Natural killer cell (primary cell): ENCODE measurements at regions not wholly inside any gene's neighbourhood (a gene's known extent, or its start where the extent isn't known, plus 50 kb on each side); places are given as distances from the start of the nearest gene placed in this dataset.

ENCODE experiments used
- ATAC-seq, 3 donors: fragments of 150-1000 bp in 2 of 3; fragments of 200-7000 bp in 1 of 3; cut with Tn5 transposase; 1 replicate in 1 of 3; 2 replicates in 2 of 3; pipeline ENCODE4 v1.10.0; 2021; ENCODE audit warnings: mild to moderate bottlenecking in 2 of 3, moderate library complexity in 2 of 3
- DNase-seq, 2 donors: peaks; one replicate each; pipeline versions ENCODE4 v3.0.0 to v3.0.0-alpha.2; 2013 to 2021; ENCODE audit warnings: mixed read lengths in 1 of 2
- H3K27ac ChIP-seq: one replicate; pipeline ENCODE4 v1.5.1; 2013; ENCODE audit warnings: mild to moderate bottlenecking, low read length
- H3K27me3 ChIP-seq: one replicate; pipeline ENCODE4 v1.6.1; 2013; ENCODE audit warnings: low read length; ENCODE audit not compliant: control insufficient read depth, insufficient read depth
- H3K36me3 ChIP-seq: one replicate; pipeline ENCODE4 v1.6.1; 2013; ENCODE audit warnings: low read length; ENCODE audit not compliant: control insufficient read depth, insufficient read depth
- H3K4me1 ChIP-seq: one replicate; pipeline ENCODE4 v1.6.1; 2013; ENCODE audit warnings: low read length; ENCODE audit not compliant: control insufficient read depth, insufficient read depth
- H3K4me3 ChIP-seq: one replicate; pipeline ENCODE4 v1.5.1; 2013; ENCODE audit warnings: low read length
- H3K9me3 ChIP-seq: one replicate; pipeline ENCODE4 v1.6.1; 2013; ENCODE audit warnings: low read length; ENCODE audit not compliant: control insufficient read depth, insufficient read depth
- H3K27ac Mint-ChIP-seq, 2 donors: one replicate each; pipeline ENCODE4 v1.8.0; 2022; ENCODE audit warnings: mild to moderate bottlenecking in 2 of 2, mixed read lengths in 2 of 2, moderate library complexity in 1 of 2
- H3K27me3 Mint-ChIP-seq, 2 donors: one replicate each; pipeline ENCODE4 v1.8.0; 2022; ENCODE audit warnings: low read depth in 2 of 2, mixed read lengths in 2 of 2
- H3K36me3 Mint-ChIP-seq: one replicate; pipeline ENCODE4 v1.8.0; 2022; ENCODE audit warnings: mixed read lengths
- H3K4me1 Mint-ChIP-seq, 2 donors: one replicate each; pipeline ENCODE4 v1.8.0; 2022; ENCODE audit warnings: mixed read lengths in 2 of 2
- H3K4me3 Mint-ChIP-seq: one replicate; pipeline ENCODE4 v1.8.0; 2022; ENCODE audit warnings: mild to moderate bottlenecking, moderate library complexity, mixed read lengths
- H3K9me3 Mint-ChIP-seq, 2 donors: one replicate each; pipeline ENCODE4 v1.8.0; 2022; ENCODE audit warnings: mixed read lengths in 2 of 2
- WGBS: methylation state at CpG from one replicate; pipeline ENCODE4 v1.1.7; 2013; ENCODE audit warnings: missing lambda C conversion rate; ENCODE audit not compliant: insufficient coverage; 5-methylcytosine and 5-hydroxymethylcytosine counted together
- intact Hi-C: fragments of 100-400 bp; cut with micrococcal nuclease; formaldehyde crosslinking; loops from one replicate; pipeline ENCODE4 v1.14.2; 2022
- TF ChIP-seq, protein P1 (sequence below): fragments of 200-600 bp; IDR thresholded peaks from one replicate; pipeline ENCODE4 v1.8.0; 2022; ENCODE audit warnings: antibody characterized with exemption

GRCh38 chrX:126065901-126066660 lies 100.0 kb downstream of the DCAF12L2 start:
- peaks cover 5% of the 10 kb centered on the region for H3K9me3 ChIP-seq
- Mint-ChIP-seq H3K27me3 (no peaks in the 10 kb centered on the region), H3K36me3 (no peaks in the 10 kb centered on the region), H3K4me1 (no peaks in the 10 kb centered on the region), H3K27ac (no peak overlapping the region), H3K9me3 (peaks cover 2 to 5% of the 10 kb centered on the region in 2 donors), H3K4me3 (no peak overlapping the region)
- H3K27me3 ChIP-seq, result no peaks in the 10 kb centered on the region
- no peaks in the 10 kb centered on the region for H3K36me3 ChIP-seq
- no peak for ATAC-seq
- no peaks in the 10 kb centered on the region for H3K4me1 ChIP-seq
- DNase-seq, result no peak
- 87% methylated on average over 17 of the region's 17 CpGs for WGBS
- no peak overlapping the region for H3K4me3 ChIP-seq
- TF ChIP-seq, protein P1, sequence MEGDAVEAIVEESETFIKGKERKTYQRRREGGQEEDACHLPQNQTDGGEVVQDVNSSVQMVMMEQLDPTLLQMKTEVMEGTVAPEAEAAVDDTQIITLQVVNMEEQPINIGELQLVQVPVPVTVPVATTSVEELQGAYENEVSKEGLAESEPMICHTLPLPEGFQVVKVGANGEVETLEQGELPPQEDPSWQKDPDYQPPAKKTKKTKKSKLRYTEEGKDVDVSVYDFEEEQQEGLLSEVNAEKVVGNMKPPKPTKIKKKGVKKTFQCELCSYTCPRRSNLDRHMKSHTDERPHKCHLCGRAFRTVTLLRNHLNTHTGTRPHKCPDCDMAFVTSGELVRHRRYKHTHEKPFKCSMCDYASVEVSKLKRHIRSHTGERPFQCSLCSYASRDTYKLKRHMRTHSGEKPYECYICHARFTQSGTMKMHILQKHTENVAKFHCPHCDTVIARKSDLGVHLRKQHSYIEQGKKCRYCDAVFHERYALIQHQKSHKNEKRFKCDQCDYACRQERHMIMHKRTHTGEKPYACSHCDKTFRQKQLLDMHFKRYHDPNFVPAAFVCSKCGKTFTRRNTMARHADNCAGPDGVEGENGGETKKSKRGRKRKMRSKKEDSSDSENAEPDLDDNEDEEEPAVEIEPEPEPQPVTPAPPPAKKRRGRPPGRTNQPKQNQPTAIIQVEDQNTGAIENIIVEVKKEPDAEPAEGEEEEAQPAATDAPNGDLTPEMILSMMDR, result no peak
- H3K27ac ChIP-seq, result no peak overlapping the region
- intact Hi-C loops, result no loop called here
